Activated T-cell treated with anti-CD3 and anti-CD28 coated beads, Interleukin-2, amount 50 U/mL, for 4 hours (primary cell): ENCODE measurements at regions not wholly inside any gene's neighbourhood (a gene's known extent, or its start where the extent isn't known, plus 50 kb on each side); places are given as distances from the start of the nearest gene placed in this dataset.

Experiments used
- ATAC-seq, 2 donors: fragments of 200-7000 bp; cut with Tn5 transposase; one replicate each; pipeline ENCODE4 v1.10.0; 2021
- DNase-seq: peaks from one replicate; pipeline ENCODE4 v3.0.0-alpha.2; 2020
- H3K27me3 Mint-ChIP-seq: one replicate; pipeline ENCODE4 v1.8.0; 2021; ENCODE audit warnings: low read depth, mixed read lengths
- H3K36me3 Mint-ChIP-seq: one replicate; pipeline ENCODE4 v1.8.0; 2022; ENCODE audit warnings: mixed read lengths; ENCODE audit not compliant: insufficient read depth
- H3K4me1 Mint-ChIP-seq: one replicate; pipeline ENCODE4 v1.8.0; 2021; ENCODE audit warnings: low read depth, mixed read lengths
- H3K4me3 Mint-ChIP-seq: one replicate; pipeline ENCODE4 v1.8.0; 2021; ENCODE audit warnings: mild to moderate bottlenecking, moderate library complexity, mixed read lengths
- H3K9me3 Mint-ChIP-seq: one replicate; pipeline ENCODE4 v1.8.0; 2021; ENCODE audit warnings: mixed read lengths

DNA sequence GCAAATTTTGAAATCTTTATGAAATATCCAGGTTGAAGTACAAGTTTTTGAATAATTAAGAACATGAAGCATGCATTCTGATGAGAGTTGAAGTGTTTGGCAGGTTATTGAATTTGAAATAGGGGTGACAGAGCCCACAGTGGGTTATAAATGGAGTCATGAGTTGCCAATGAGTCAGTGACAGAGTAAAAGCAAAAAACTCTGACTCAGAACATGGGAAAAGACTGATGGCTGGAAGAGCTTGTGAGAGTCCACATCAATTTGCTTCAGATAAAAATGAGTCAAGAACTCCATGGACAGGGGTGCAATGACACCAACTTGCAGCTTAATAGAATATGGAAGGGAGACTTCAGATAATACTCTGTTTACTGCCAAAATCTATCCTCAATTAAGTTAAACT, 105.3 kb downstream of the SLC6A15 start:
- Mint-ChIP-seq H3K9me3 (no peaks in the 10 kb centered on the region), H3K4me1 (no peaks in the 10 kb centered on the region), H3K27me3 (no peaks in the 10 kb centered on the region), H3K4me3 (no peak overlapping the region), H3K36me3 (no peaks in the 10 kb centered on the region)
- no peak for ATAC-seq
- DNase-seq, result no peak

- Mint-ChIP-seq H3K9me3 (no peaks in the 10 kb centered on the region), H3K4me1 (no peaks in the 10 kb centered on the region), H3K4me3 (no peak overlapping the region), H3K36me3 (no peaks in the 10 kb centered on the region), H3K27me3 (no peaks in the 10 kb centered on the region)
- ATAC-seq (no peak), DNase-seq (no peak)
Measured at GRCh38 chr12:84805474-84805858, 107.1 kb downstream of the SLC6A15 start.

DNA sequence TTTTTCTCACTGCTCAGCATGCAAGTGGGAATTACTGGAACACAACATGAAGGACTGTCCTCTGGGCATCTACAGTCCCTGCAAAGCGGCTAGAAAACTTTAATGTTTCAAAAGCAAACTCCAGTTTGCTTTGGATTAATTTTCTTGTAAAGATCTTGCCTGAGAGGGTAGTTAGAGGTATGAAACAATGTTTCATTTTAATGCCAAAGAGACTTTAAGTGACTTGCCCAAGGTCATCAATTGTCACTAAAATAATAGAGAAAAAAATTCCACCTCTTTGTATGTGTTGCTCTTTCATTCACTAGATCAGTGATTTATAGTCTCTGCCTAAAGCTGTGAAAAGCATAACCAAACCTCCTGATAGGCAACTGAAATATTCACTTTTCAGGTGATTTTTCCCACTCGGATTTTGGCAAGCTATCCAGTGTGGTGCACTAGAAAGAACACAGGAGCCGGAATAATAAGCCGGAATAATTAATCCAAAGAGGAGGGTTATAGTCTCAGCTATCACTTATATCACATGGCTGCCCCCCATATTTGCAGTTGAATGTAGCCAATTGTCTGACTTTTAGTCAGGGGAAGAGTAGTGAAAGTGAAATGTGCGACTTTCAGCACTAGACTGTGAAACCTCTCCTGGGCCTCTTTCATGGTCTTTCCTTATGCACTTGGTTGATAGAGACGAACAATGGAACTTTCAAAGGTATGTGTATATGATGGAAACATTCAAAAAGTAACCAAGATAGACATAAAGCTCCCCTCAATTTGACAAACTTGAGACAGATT, 107.7 kb downstream of the SLC6A15 start:
- no peak for DNase-seq
- Mint-ChIP-seq H3K36me3 (no peaks in the 10 kb centered on the region), H3K9me3 (no peaks in the 10 kb centered on the region), H3K27me3 (no peaks in the 10 kb centered on the region), H3K4me1 (no peaks in the 10 kb centered on the region), H3K4me3 (no peak overlapping the region)
- no peak for ATAC-seq

- Mint-ChIP-seq H3K4me3 (no peak overlapping the region), H3K9me3 (no peaks in the 10 kb centered on the region), H3K4me1 (no peaks in the 10 kb centered on the region), H3K27me3 (no peaks in the 10 kb centered on the region), H3K36me3 (no peaks in the 10 kb centered on the region)
- no peak for ATAC-seq
- no peak for DNase-seq
Measured at GRCh38 chr12:84803661-84804060, 108.9 kb downstream of the SLC6A15 start.

GRCh38 chr12:84802161-84802560, 110.4 kb downstream of the SLC6A15 start:
- H3K9me3 Mint-ChIP-seq, result no peaks in the 10 kb centered on the region
- ATAC-seq (no peak), DNase-seq (no peak)
- no peak overlapping the region for H3K4me3 Mint-ChIP-seq
- H3K36me3 Mint-ChIP-seq, result no peaks in the 10 kb centered on the region
- no peaks in the 10 kb centered on the region for H3K4me1 Mint-ChIP-seq
- no peaks in the 10 kb centered on the region for H3K27me3 Mint-ChIP-seq

GRCh38 chr12:84793558-84794367, 118.8 kb downstream of the SLC6A15 start:
- H3K4me3 Mint-ChIP-seq, result no peak overlapping the region
- H3K9me3 Mint-ChIP-seq, result no peaks in the 10 kb centered on the region
- H3K4me1 Mint-ChIP-seq, result no peaks in the 10 kb centered on the region
- DNase-seq (no peak), ATAC-seq (no peak)
- no peaks in the 10 kb centered on the region for H3K36me3 Mint-ChIP-seq
- no peaks in the 10 kb centered on the region for H3K27me3 Mint-ChIP-seq

GRCh38 chr12:84791444-84791843, 121.2 kb downstream of the SLC6A15 start:
- no peak for DNase-seq
- no peak overlapping the region for H3K4me3 Mint-ChIP-seq
- no peaks in the 10 kb centered on the region for H3K36me3 Mint-ChIP-seq
- ATAC-seq, result no peak
- no peaks in the 10 kb centered on the region for H3K27me3 Mint-ChIP-seq
- no peaks in the 10 kb centered on the region for H3K9me3 Mint-ChIP-seq
- no peaks in the 10 kb centered on the region for H3K4me1 Mint-ChIP-seq

DNA sequence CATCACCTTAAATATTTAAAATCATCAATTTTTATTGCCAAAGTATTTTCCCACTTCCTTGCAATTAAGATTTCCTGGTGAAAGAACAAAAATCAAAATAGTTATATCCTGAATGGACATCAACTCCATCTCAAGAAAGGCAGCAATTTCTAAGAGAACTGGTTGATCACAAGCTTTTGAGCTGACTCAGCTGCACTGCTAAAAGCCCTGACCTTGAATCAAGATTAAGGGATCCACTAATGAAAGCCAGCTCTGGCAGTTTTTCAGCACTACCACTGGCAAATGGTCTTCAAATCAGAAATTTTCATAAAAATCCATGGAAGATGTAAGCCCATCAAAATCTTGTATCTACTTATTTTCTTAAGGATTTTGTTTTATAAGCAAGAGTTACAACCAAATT, 123.4 kb downstream of the SLC6A15 start:
- Mint-ChIP-seq H3K4me1 (no peaks in the 10 kb centered on the region), H3K9me3 (no peaks in the 10 kb centered on the region), H3K4me3 (no peak overlapping the region), H3K36me3 (no peaks in the 10 kb centered on the region), H3K27me3 (no peaks in the 10 kb centered on the region)
- no peak for ATAC-seq
- DNase-seq, result no peak

DNA sequence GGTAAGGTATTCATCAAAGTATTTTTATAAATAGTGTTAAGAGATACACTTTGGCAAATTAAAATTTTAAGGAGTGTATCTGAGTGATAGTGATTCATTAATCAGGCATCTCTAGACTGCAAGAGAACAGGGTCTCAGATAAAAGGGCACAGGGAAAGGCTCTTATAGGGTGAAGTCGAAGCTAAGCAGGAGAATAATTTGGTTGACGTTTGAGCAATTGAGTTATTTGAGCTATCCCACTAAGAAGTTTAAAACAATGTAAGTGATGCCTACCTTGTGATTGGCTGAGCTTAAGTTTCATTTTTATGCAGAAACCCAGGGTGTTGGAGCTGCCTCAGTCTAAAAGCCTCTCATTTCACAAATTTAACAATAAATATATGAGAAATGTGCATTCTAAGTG, 125.3 kb downstream of the SLC6A15 start:
- no peak for DNase-seq
- no peak for ATAC-seq
- Mint-ChIP-seq H3K36me3 (no peaks in the 10 kb centered on the region), H3K4me3 (no peak overlapping the region), H3K27me3 (no peaks in the 10 kb centered on the region), H3K4me1 (no peaks in the 10 kb centered on the region), H3K9me3 (no peaks in the 10 kb centered on the region)

- no peaks in the 10 kb centered on the region for H3K4me1 Mint-ChIP-seq
- no peak overlapping the region for H3K4me3 Mint-ChIP-seq
- no peaks in the 10 kb centered on the region for H3K36me3 Mint-ChIP-seq
- DNase-seq, result no peak
- no peaks in the 10 kb centered on the region for H3K9me3 Mint-ChIP-seq
- ATAC-seq, result no peak
- no peaks in the 10 kb centered on the region for H3K27me3 Mint-ChIP-seq
Measured at GRCh38 chr12:84786622-84787021, 126.0 kb downstream of the SLC6A15 start.

GRCh38 chr12:84785951-84786350, 126.6 kb downstream of the SLC6A15 start:
- Mint-ChIP-seq H3K27me3 (no peaks in the 10 kb centered on the region), H3K4me1 (no peaks in the 10 kb centered on the region), H3K4me3 (no peak overlapping the region), H3K36me3 (no peaks in the 10 kb centered on the region), H3K9me3 (no peaks in the 10 kb centered on the region)
- ATAC-seq, result no peak
- DNase-seq, result no peak

GRCh38 chr12:84785281-84785680, 127.3 kb downstream of the SLC6A15 start:
- no peak for DNase-seq
- no peak for ATAC-seq
- Mint-ChIP-seq H3K4me3 (no peak overlapping the region), H3K27me3 (no peaks in the 10 kb centered on the region), H3K36me3 (no peaks in the 10 kb centered on the region), H3K4me1 (no peaks in the 10 kb centered on the region), H3K9me3 (no peaks in the 10 kb centered on the region)

- H3K36me3 Mint-ChIP-seq, result no peaks in the 10 kb centered on the region
- H3K4me1 Mint-ChIP-seq, result no peaks in the 10 kb centered on the region
- no peaks in the 10 kb centered on the region for H3K27me3 Mint-ChIP-seq
- DNase-seq, result no peak
- H3K4me3 Mint-ChIP-seq, result no peak overlapping the region
- no peaks in the 10 kb centered on the region for H3K9me3 Mint-ChIP-seq
- ATAC-seq, result no peak
Measured at GRCh38 chr12:84779169-84779568, 133.4 kb downstream of the SLC6A15 start.

- H3K4me1 Mint-ChIP-seq, result no peaks in the 10 kb centered on the region
- ATAC-seq, result no peak
Measured at GRCh38 chr12:84772281-84772680, 140.3 kb downstream of the SLC6A15 start.

DNA sequence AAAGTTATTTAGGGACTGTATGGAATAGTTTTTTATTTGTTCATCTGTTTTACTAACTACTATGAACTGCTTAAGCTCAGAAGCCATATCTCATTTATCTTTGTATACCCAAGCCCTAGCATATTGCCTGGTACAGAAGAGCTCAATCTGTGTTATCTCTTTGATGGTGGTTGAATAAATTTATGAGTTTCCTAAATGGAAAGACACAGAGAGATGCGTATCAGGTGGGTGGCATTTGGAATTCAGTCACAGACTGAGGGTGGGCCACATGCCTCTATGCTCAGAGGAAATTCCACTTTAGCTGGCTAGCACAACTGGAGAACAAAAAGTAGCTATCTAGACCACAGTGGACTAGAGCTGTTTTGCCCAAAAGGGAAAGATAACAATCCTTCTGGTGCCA, 145.5 kb downstream of the SLC6A15 start:
- H3K4me3 Mint-ChIP-seq, result no peak overlapping the region
- no peaks in the 10 kb centered on the region for H3K36me3 Mint-ChIP-seq
- no peak for ATAC-seq
- H3K9me3 Mint-ChIP-seq, result no peaks in the 10 kb centered on the region
- H3K27me3 Mint-ChIP-seq, result no peaks in the 10 kb centered on the region
- no peak for DNase-seq
- H3K4me1 Mint-ChIP-seq, result no peaks in the 10 kb centered on the region

More at GRCh38 chr12:84772281-84772680, 140.3 kb downstream of the SLC6A15 start:
- no peak for DNase-seq
- Mint-ChIP-seq H3K36me3 (no peaks in the 10 kb centered on the region), H3K9me3 (no peaks in the 10 kb centered on the region), H3K27me3 (no peaks in the 10 kb centered on the region), H3K4me3 (no peak overlapping the region)
